GM23338 (cell line): ENCODE measurements at regions not wholly inside any gene's neighbourhood (a gene's known extent, or its start where the extent isn't known, plus 50 kb on each side); places are given as distances from the start of the nearest gene placed in this dataset.

Experiments
- CREB1 ChIP-seq: fragments of 250-450 bp; sonication (Bioruptor Pico); IDR thresholded peaks from 2 replicates; pipeline ENCODE4 v1.5.0; 2020; ENCODE audit warnings: low read depth, mild to moderate bottlenecking, moderate library complexity
- ETS1 ChIP-seq: IDR thresholded peaks from 2 replicates; pipeline ENCODE4 v1.6.1; 2016; ENCODE audit warnings: antibody characterized with exemption
- EZH2 ChIP-seq: fragments of 200-600 bp; sonication (generic); IDR thresholded peaks from one replicate; pipeline ENCODE4 v1.8.0; 2017; ENCODE audit warnings: antibody characterized with exemption, mild to moderate bottlenecking, low read depth; ENCODE audit not compliant: unreplicated experiment
- EZH2phosphoT487 ChIP-seq: fragments of 200-600 bp; sonication (generic); IDR thresholded peaks from one replicate; pipeline ENCODE4 v1.8.1; 2018; ENCODE audit warnings: antibody characterized with exemption; ENCODE audit not compliant: unreplicated experiment
- JUNB ChIP-seq: IDR thresholded peaks from one replicate; pipeline ENCODE4 v1.6.1; 2016; ENCODE audit warnings: antibody characterized with exemption; ENCODE audit not compliant: unreplicated experiment
- POLR2AphosphoS5 ChIP-seq: IDR thresholded peaks from 2 replicates; pipeline ENCODE4 v1.6.1; 2016; ENCODE audit warnings: antibody characterized with exemption, low read depth
- REST ChIP-seq: IDR thresholded peaks from one replicate; pipeline ENCODE4 v1.6.1; 2018; ENCODE audit warnings: antibody characterized with exemption; ENCODE audit not compliant: unreplicated experiment
- STAT1 ChIP-seq: IDR thresholded peaks from one replicate; pipeline ENCODE4 v1.6.1; 2016; ENCODE audit warnings: antibody characterized with exemption; ENCODE audit not compliant: unreplicated experiment
- ZNF114 ChIP-seq: fragments of 250-450 bp; sonication (Bioruptor Pico); IDR thresholded peaks from 2 replicates; pipeline ENCODE4 v1.5.0; 2020; ENCODE audit warnings: mild to moderate bottlenecking, moderate library complexity
- ZNF331 ChIP-seq: fragments of 250-450 bp; sonication (Bioruptor Pico); IDR thresholded peaks from 2 replicates; pipeline ENCODE4 v1.5.0; 2020; ENCODE audit warnings: low read depth, mild to moderate bottlenecking, moderate library complexity
- TF ChIP-seq, protein P1 (sequence below), 2 experiments: fragments of 200-600 bp in 1 of 2; sonication (generic) in 1 of 2; conservative IDR thresholded peaks; 2 replicates each; pipeline versions ENCODE4 v1.5.1 to v1.6.1; 2016 to 2017; ENCODE audit warnings: antibody characterized with exemption in 2 of 2, low read depth in 2 of 2, mild to moderate bottlenecking in 2 of 2, moderate library complexity in 1 of 2

GRCh38 chr1:191739544-191739943, 418.7 kb upstream of the RGS18 start:
- TF ChIP-seq, protein P1, sequence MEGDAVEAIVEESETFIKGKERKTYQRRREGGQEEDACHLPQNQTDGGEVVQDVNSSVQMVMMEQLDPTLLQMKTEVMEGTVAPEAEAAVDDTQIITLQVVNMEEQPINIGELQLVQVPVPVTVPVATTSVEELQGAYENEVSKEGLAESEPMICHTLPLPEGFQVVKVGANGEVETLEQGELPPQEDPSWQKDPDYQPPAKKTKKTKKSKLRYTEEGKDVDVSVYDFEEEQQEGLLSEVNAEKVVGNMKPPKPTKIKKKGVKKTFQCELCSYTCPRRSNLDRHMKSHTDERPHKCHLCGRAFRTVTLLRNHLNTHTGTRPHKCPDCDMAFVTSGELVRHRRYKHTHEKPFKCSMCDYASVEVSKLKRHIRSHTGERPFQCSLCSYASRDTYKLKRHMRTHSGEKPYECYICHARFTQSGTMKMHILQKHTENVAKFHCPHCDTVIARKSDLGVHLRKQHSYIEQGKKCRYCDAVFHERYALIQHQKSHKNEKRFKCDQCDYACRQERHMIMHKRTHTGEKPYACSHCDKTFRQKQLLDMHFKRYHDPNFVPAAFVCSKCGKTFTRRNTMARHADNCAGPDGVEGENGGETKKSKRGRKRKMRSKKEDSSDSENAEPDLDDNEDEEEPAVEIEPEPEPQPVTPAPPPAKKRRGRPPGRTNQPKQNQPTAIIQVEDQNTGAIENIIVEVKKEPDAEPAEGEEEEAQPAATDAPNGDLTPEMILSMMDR (conservative IDR thresholded peaks at IDR 0.05; ENCODE audit: low read depth in 2 of 2), result no peak
- TF ChIP-seq ZNF331 (CRISPR knock-in tag) (no peak), REST (no peak), ETS1 (no peak), POLR2AphosphoS5 (no peak), ZNF114 (CRISPR knock-in tag) (no peak), EZH2 (no peak), EZH2phosphoT487 (no peak), JUNB (no peak), STAT1 (no peak), CREB1 (no peak)
